Skeletal muscle satellite cell (primary cell): ENCODE measurements at regions not wholly inside any gene's neighbourhood (a gene's known extent, or its start where the extent isn't known, plus 50 kb on each side); places are given as distances from the start of the nearest gene placed in this dataset.

Experiments used
- H3K27me3 ChIP-seq: 2 replicates; pipeline ENCODE4 v1.7.0; 2013; ENCODE audit warnings: low read length; ENCODE audit not compliant: control insufficient read depth, insufficient read depth
- H3K36me3 ChIP-seq: 2 replicates; pipeline ENCODE4 v1.7.0; 2013; ENCODE audit warnings: mild to moderate bottlenecking, control low read depth, low read length; ENCODE audit not compliant: insufficient read depth
- H3K4me1 ChIP-seq: 2 replicates; pipeline ENCODE4 v1.7.0; 2013; ENCODE audit warnings: low read length; ENCODE audit not compliant: control insufficient read depth, insufficient read depth
- H3K4me2 ChIP-seq: 2 replicates; pipeline ENCODE4 v1.7.0; 2013; ENCODE audit warnings: mild to moderate bottlenecking, low read length
- H3K4me3 ChIP-seq: 2 replicates; pipeline ENCODE4 v1.7.0; 2013; ENCODE audit warnings: low read length
- H3K9ac ChIP-seq: 2 replicates; pipeline ENCODE4 v1.7.0; 2013; ENCODE audit warnings: mild to moderate bottlenecking, low read depth, low read length, moderate library complexity
- H3K9me3 ChIP-seq: replicated peaks from 2 replicates; pipeline ENCODE4 v1.7.0; 2013; ENCODE audit warnings: mild to moderate bottlenecking, control low read depth, low read length

DNA sequence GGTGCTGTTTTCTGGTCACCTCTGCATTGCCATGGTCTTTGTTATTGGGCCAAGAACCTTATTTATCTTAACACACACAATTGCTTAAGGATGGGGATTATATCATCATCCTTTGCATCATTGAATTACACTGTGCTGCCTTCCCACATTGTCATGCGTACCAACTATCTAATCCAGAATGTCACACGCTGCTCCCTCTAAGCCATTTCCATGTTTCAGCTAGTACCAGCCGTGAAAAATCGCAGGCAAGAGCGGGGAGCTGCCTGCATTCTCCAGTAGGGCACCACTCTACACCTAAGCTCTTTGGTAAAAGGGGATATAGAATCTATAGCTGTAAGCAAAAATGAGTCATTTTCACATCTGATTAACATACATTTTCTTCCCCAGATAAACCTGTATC, 277.0 kb downstream of the PRL start:
- Histone ChIP-seq H3K9ac (no peak overlapping the region), H3K9me3 (no peaks in the 10 kb centered on the region), H3K4me3 (no peak overlapping the region), H3K4me1 (no peaks in the 10 kb centered on the region), H3K36me3 (no peaks in the 10 kb centered on the region), H3K27me3 (no peaks in the 10 kb centered on the region), H3K4me2 (no peak overlapping the region)

GRCh38 chr6:22020299-22021003, 276.4 kb downstream of the PRL start:
- Histone ChIP-seq H3K9me3 (no peaks in the 10 kb centered on the region), H3K4me2 (no peak overlapping the region), H3K27me3 (no peaks in the 10 kb centered on the region), H3K9ac (no peak overlapping the region), H3K36me3 (no peaks in the 10 kb centered on the region), H3K4me1 (peaks cover 3% of the 10 kb centered on the region), H3K4me3 (no peak overlapping the region)

GRCh38 chr6:22021966-22022365, 274.9 kb downstream of the PRL start:
- no peaks in the 10 kb centered on the region for H3K27me3 ChIP-seq
- H3K9ac ChIP-seq = no peak overlapping the region
- H3K36me3 ChIP-seq = no peaks in the 10 kb centered on the region
- H3K9me3 ChIP-seq = no peaks in the 10 kb centered on the region
- H3K4me2 ChIP-seq = no peak overlapping the region
- H3K4me1 ChIP-seq = peaks cover 10% of the 10 kb centered on the region
- no peak overlapping the region for H3K4me3 ChIP-seq

DNA sequence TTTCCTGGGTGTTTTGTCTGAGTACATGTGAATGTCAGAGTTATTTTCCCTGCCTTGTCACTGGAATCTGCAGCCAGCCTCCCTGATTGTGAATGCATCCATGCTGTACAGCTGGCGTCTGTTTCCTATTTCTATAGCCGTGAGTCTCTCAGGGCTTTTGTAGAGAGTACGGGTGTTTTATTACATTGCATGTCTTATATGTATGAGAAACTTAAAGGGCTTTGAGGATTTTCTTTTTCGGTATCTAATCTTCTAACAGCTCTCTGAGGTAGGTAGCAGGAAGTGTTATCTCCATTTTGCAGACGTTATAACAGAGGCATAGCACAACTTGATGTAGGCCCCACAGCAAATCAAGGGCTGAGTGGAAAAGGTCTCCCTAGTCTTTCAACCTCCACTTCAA, 272.9 kb downstream of the PRL start:
- no peak overlapping the region for H3K4me3 ChIP-seq
- no peak overlapping the region for H3K9ac ChIP-seq
- no peak overlapping the region for H3K4me2 ChIP-seq
- no peaks in the 10 kb centered on the region for H3K36me3 ChIP-seq
- no peaks in the 10 kb centered on the region for H3K27me3 ChIP-seq
- H3K9me3 ChIP-seq = no peaks in the 10 kb centered on the region
- peaks cover 10% of the 10 kb centered on the region for H3K4me1 ChIP-seq

DNA sequence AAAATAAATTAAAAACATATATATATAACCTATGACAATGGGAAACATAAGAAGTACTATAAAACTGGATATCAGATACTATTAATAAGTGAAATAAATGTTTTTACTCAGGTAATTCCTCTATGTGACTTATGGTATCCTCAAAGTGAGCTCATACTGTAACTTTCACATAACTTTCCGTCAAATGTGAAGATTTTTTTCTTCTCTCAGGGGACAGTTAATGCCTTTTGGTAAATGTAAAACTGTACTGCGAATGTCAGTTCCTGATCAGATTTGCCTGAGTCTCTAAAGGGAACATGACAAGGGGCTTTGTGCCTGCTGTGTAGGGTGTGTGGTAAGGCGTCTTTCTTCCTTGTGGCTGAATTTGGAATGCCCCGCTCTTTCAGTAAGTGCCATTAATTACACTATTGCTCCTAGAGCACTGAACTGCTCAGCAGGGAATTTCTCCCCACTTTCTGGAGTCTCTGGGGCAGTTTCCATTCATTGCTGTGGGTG, 271.8 kb downstream of the PRL start:
- H3K4me3 ChIP-seq = no peak overlapping the region
- H3K36me3 ChIP-seq = no peaks in the 10 kb centered on the region
- H3K4me1 ChIP-seq = peaks cover 10% of the 10 kb centered on the region
- H3K4me2 ChIP-seq = no peak overlapping the region
- no peaks in the 10 kb centered on the region for H3K9me3 ChIP-seq
- H3K9ac ChIP-seq = no peak overlapping the region
- H3K27me3 ChIP-seq = no peaks in the 10 kb centered on the region

- Histone ChIP-seq H3K4me2 (peak overlapping the region; percentile 1), H3K4me3 (no peak overlapping the region), H3K9ac (no peak overlapping the region), H3K36me3 (no peaks in the 10 kb centered on the region), H3K9me3 (no peaks in the 10 kb centered on the region), H3K4me1 (peaks cover 10% of the 10 kb centered on the region), H3K27me3 (no peaks in the 10 kb centered on the region)
Observed at GRCh38 chr6:22025468-22026163, 271.2 kb downstream of the PRL start.

- no peaks in the 10 kb centered on the region for H3K36me3 ChIP-seq
- H3K4me1 ChIP-seq = peaks cover 10% of the 10 kb centered on the region
- H3K9me3 ChIP-seq = no peaks in the 10 kb centered on the region
- H3K4me2 ChIP-seq = no peak overlapping the region
- no peak overlapping the region for H3K4me3 ChIP-seq
- H3K9ac ChIP-seq = no peak overlapping the region
- no peaks in the 10 kb centered on the region for H3K27me3 ChIP-seq
Observed at GRCh38 chr6:22026164-22026678, 270.6 kb downstream of the PRL start.

- H3K4me3 ChIP-seq = no peak overlapping the region
- H3K36me3 ChIP-seq = no peaks in the 10 kb centered on the region
- no peaks in the 10 kb centered on the region for H3K9me3 ChIP-seq
- peaks cover 10% of the 10 kb centered on the region for H3K4me1 ChIP-seq
- H3K27me3 ChIP-seq = no peaks in the 10 kb centered on the region
- H3K9ac ChIP-seq = no peak overlapping the region
- no peak overlapping the region for H3K4me2 ChIP-seq
Observed at GRCh38 chr6:22027040-22027725, 269.7 kb downstream of the PRL start.

GRCh38 chr6:22028403-22029090, 268.3 kb downstream of the PRL start:
- Histone ChIP-seq H3K27me3 (no peaks in the 10 kb centered on the region), H3K36me3 (no peaks in the 10 kb centered on the region), H3K4me2 (no peak overlapping the region), H3K4me3 (no peak overlapping the region), H3K9me3 (no peaks in the 10 kb centered on the region), H3K9ac (no peak overlapping the region), H3K4me1 (peaks cover 10% of the 10 kb centered on the region)

GRCh38 chr6:22029171-22029570, 267.7 kb downstream of the PRL start:
- Histone ChIP-seq H3K4me2 (no peak overlapping the region), H3K36me3 (no peaks in the 10 kb centered on the region), H3K9ac (no peak overlapping the region), H3K27me3 (no peaks in the 10 kb centered on the region), H3K4me3 (no peak overlapping the region), H3K4me1 (peaks cover 10% of the 10 kb centered on the region), H3K9me3 (no peaks in the 10 kb centered on the region)
